Parathyroid adenoma (tissue), 2 donors: ENCODE measurements at regions not wholly inside any gene's neighbourhood (a gene's known extent, or its start where the extent isn't known, plus 50 kb on each side); places are given as distances from the start of the nearest gene placed in this dataset.

Experiments
- H2AFZ ChIP-seq: fragments of 300-600 bp; sonication (generic); one replicate; pipeline ENCODE4 v1.7.0; 2017; ENCODE audit warnings: antibody characterized with exemption, mild to moderate bottlenecking
- H3K27ac ChIP-seq: fragments of 300-600 bp; sonication (generic); one replicate; pipeline ENCODE4 v1.7.0; 2017
- H3K27me3 ChIP-seq: fragments of 300-600 bp; sonication (generic); one replicate; pipeline ENCODE4 v1.7.0; 2017; ENCODE audit warnings: low read length; ENCODE audit not compliant: control insufficient read depth, insufficient read depth
- H3K36me3 ChIP-seq: fragments of 300-600 bp; sonication (generic); one replicate; pipeline ENCODE4 v1.7.0; 2017; ENCODE audit warnings: low read length; ENCODE audit not compliant: control insufficient read depth, insufficient read depth
- H3K4me1 ChIP-seq: fragments of 300-600 bp; sonication (generic); one replicate; pipeline ENCODE4 v1.7.0; 2017; ENCODE audit warnings: control low read depth
- H3K4me2 ChIP-seq: fragments of 300-600 bp; sonication (generic); one replicate; pipeline ENCODE4 v1.7.0; 2017; ENCODE audit warnings: low read length
- H3K4me3 ChIP-seq: fragments of 300-600 bp; sonication (generic); one replicate; pipeline ENCODE4 v1.7.0; 2017; ENCODE audit warnings: low read depth, low read length
- H3K79me2 ChIP-seq: fragments of 300-600 bp; sonication (generic); one replicate; pipeline ENCODE4 v1.7.0; 2017; ENCODE audit warnings: control low read depth
- H3K9ac ChIP-seq: fragments of 300-600 bp; sonication (generic); one replicate; pipeline ENCODE4 v1.7.0; 2017; ENCODE audit warnings: mild to moderate bottlenecking
- H3K9me3 ChIP-seq: fragments of 300-600 bp; sonication (generic); one replicate; pipeline ENCODE4 v1.7.0; 2017; ENCODE audit warnings: low read length; ENCODE audit not compliant: control insufficient read depth
- CTCF ChIP-seq: fragments of 300-600 bp; sonication (generic); IDR thresholded peaks from one replicate; pipeline ENCODE4 v1.7.0; 2017; ENCODE audit warnings: antibody characterized with exemption, mild to moderate bottlenecking
- donor health status: primary hyperparathyroidism.

GRCh38 chr15:47624503-47624902 is 92.8 kb upstream of the SEMA6D start:
- no peaks in the 10 kb centered on the region for H3K4me1 ChIP-seq
- H3K9ac ChIP-seq: no peak overlapping the region
- H3K36me3 ChIP-seq: no peaks in the 10 kb centered on the region
- no peak overlapping the region for H3K4me3 ChIP-seq
- H3K27ac ChIP-seq: no peak overlapping the region
- H3K79me2 ChIP-seq: no peaks in the 10 kb centered on the region
- no peak overlapping the region for H2AFZ ChIP-seq
- H3K4me2 ChIP-seq: no peak overlapping the region
- no peak for TF ChIP-seq CTCF
- no peaks in the 10 kb centered on the region for H3K27me3 ChIP-seq
- H3K9me3 ChIP-seq: no peaks in the 10 kb centered on the region

GRCh38 chr15:47639042-47639441 is 78.3 kb upstream of the SEMA6D start:
- TF ChIP-seq CTCF: no peak
- H3K4me1 ChIP-seq: no peaks in the 10 kb centered on the region
- no peaks in the 10 kb centered on the region for H3K79me2 ChIP-seq
- H3K9ac ChIP-seq: no peak overlapping the region
- H3K4me2 ChIP-seq: no peak overlapping the region
- H3K27me3 ChIP-seq: no peaks in the 10 kb centered on the region
- no peak overlapping the region for H3K4me3 ChIP-seq
- H3K36me3 ChIP-seq: no peaks in the 10 kb centered on the region
- H2AFZ ChIP-seq: no peak overlapping the region
- no peaks in the 10 kb centered on the region for H3K9me3 ChIP-seq
- no peak overlapping the region for H3K27ac ChIP-seq

DNA sequence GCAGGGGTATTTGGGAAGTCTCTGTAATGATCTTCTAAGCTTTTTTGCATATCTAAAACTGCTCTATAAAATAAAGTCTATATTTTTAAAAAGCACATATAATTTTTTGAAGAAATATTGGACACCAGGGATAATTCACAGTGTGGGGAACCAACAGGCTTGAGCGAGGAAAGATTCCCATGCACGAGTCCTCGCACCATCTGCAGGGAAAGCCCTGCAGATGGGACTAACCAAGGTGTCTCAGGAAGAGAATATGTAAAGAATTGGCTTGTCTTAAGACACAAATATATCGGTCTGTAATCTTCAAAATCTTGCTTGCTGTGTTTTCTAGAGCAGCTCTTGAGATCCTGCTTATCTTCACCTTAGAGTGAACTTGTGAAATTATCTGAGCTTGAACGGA is 77.2 kb upstream of the SEMA6D start:
- Histone ChIP-seq H2AFZ (no peak overlapping the region), H3K4me1 (no peaks in the 10 kb centered on the region)
- no peak for TF ChIP-seq CTCF

GRCh38 chr15:47640901-47641300 is 76.4 kb upstream of the SEMA6D start:
- Histone ChIP-seq H3K4me3 (no peak overlapping the region), H3K9ac (no peak overlapping the region), H3K4me1 (no peaks in the 10 kb centered on the region), H2AFZ (no peak overlapping the region), H3K9me3 (no peaks in the 10 kb centered on the region), H3K36me3 (no peaks in the 10 kb centered on the region), H3K27me3 (no peaks in the 10 kb centered on the region), H3K27ac (no peak overlapping the region), H3K4me2 (no peak overlapping the region), H3K79me2 (no peaks in the 10 kb centered on the region)
- no peak for TF ChIP-seq CTCF

More for the DNA sequence above, 77.2 kb upstream of the SEMA6D start:
- no peak overlapping the region for H3K4me3 ChIP-seq
- no peaks in the 10 kb centered on the region for H3K27me3 ChIP-seq
- H3K79me2 ChIP-seq: no peaks in the 10 kb centered on the region
- no peak overlapping the region for H3K9ac ChIP-seq
- no peak overlapping the region for H3K27ac ChIP-seq
- H3K36me3 ChIP-seq: no peaks in the 10 kb centered on the region
- no peaks in the 10 kb centered on the region for H3K9me3 ChIP-seq
- H3K4me2 ChIP-seq: no peak overlapping the region

DNA sequence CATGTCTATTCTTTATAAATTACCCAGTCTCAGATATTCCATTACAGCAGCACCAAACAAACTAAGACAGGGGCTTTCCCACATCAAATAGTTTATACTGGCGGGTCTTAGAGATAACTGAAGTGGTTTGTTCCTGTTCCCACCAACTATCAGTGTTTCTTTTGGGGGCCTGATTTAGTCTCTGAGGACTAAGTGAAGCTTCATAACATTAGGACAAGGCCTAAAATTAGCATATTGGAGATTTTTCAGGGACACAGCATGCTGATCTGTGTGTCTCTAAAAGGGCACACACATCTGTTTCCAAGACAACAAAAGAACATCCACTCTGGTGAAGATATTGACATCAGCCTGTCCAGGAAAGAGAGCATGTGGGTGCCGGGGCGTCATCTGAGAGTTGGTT is 72.6 kb upstream of the SEMA6D start:
- Histone ChIP-seq H3K79me2 (no peaks in the 10 kb centered on the region), H3K27ac (no peak overlapping the region), H3K36me3 (no peaks in the 10 kb centered on the region), H3K4me1 (no peaks in the 10 kb centered on the region), H3K4me2 (no peak overlapping the region), H3K9ac (no peak overlapping the region), H3K27me3 (no peaks in the 10 kb centered on the region), H3K9me3 (no peaks in the 10 kb centered on the region), H3K4me3 (no peak overlapping the region), H2AFZ (no peak overlapping the region)
- TF ChIP-seq CTCF: no peak
